ENCODE measurements at regions not wholly inside any gene's neighbourhood (a gene's known extent, or its start where the extent isn't known, plus 50 kb on each side); places are given as distances from the start of the nearest gene placed in this dataset.
"Not testable (repeated sequence)": the region's sequence is repeated elsewhere in the genome, so short reads cannot be mapped to it uniquely, and the experiment has no call there.

DNA sequence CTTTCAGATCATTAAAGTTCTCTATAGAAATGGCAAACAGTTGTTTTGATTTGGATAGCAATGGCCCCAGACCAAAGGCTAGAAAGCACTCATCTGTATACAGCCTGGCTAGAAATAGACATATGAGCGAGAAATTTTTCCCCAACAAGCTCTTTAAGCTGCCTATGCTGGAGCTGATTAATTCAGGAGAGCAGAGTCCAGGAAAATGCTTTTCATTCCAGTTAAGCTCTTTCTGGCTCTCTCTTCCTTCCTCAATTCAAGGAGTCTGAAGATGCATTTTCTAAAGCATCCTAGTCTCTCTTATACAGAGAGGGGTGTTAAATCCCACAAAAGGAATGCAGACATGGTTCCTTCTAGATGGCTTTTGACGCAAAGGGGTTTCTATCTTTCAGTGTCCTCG is 141.7 kb upstream of the RAI2 start:
- DNase-seq: no peak

DNA sequence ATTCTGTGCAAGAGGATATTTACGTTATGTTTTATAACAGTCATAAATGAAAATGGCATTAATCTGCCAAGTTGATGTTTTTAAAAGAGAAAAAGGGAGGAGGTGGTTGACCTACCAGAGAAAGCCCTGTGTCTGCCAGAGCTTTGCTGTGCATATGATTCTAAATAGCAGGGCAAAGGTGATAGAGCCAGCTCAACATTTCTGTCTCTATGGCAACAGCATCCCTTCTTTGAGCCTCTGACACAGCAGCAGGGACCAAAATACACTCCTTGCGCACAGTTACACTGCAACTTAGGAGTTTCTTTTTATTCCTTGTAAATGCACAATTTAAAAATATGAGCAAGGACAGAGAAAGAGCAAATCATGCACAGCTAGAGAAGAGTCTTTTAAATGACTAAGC is 133.3 kb upstream of the RAI2 start:
- DNase-seq: no peak

DNA sequence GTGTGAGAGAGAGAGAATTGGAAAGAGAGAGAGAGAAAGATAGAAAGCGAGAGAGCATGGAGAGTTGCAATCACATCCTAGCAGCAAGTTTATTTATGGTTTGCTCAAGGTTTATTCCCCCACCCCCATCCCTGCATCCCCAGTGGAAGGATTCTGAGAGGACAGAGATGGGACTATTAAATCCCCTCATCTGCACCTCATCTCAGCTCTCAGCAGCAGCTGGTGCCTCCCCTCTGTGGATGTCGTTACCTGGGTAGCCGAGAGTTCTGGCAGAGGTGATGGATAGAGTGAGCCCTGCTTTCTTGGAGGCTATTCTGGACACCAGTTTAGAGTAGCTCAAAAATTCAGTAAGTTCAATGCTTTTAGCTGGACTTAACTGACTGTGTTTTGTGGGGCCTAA is 132.0 kb upstream of the RAI2 start:
- no peak for DNase-seq

DNA sequence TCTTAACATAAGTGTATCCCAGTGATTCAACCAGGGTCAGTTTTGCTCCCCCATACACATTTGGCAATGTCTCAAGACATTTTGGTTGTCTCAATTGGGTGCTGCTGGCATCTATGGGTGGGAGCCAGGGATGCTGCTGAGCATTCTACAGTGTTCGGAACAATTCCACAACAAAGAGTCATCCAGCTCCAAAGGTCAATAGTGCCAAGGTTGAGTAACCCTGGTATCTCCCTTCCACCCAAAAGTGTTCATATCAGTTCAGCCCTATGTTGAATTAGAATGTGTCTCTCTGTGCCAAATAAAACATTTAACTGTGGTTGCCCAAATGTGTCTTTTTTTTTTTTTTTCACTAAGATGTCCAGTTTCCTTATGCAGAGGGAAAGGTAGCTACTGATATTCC is 129.4 kb upstream of the RAI2 start:
- DNase-seq: no peak

DNA sequence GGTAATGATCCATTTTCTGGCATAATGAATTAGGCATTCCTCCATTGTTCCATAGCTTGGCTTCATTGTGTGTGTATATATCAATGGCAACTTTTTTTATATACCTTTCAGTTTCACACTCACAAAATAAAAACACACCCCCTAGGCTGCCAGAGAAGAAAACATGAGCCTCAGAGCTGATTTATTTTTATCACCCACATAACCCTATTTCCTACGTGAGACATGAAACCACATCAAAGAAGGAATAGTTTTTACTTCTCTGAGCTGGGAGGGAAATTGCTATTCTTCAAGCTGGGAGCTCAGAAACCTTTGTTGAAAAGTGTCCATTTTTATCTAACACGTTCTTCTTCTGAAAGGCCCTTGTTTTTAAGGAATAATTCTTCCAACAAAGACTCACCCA is 126.7 kb upstream of the RAI2 start:
- DNase-seq: no peak

DNA sequence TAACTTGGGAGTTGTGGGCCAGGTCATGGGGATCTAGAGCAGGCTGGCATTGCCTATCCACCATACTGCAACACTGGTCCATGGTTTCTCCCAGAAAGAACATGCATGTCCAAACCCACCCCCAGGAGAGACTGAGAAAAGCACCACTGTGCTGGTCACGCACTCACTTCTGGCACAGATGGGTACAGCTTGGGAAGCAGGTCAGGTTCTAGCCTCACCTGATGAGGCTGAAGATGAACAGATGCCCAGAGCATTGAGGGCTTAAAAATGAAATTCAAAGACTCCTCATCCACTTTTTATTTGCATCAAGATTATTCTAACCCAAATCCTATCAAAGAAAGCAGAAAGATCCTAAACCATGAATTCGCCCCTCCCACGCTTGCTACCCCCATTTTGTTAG is 125.9 kb upstream of the RAI2 start:
- DNase-seq: no peak

DNA sequence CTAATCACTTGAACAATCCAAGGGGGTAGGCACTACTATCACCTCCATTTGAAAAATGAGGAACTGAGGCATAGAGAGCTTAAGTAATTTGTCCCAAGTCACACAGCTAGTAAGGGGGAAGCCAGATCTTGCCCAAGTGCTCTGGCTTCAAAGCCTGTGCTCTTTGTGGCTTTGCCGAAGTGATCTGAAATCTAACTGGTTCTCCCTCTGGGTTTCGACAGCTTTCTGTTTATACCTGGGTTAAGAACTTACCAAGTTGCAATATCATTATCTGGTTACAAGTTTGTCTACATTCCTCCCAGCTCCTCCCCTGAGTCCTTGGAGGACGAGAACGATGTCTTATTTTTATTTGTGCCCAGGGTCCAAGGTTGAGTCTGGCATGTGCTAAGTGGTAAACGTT is 125.3 kb upstream of the RAI2 start:
- no peak for DNase-seq

DNA sequence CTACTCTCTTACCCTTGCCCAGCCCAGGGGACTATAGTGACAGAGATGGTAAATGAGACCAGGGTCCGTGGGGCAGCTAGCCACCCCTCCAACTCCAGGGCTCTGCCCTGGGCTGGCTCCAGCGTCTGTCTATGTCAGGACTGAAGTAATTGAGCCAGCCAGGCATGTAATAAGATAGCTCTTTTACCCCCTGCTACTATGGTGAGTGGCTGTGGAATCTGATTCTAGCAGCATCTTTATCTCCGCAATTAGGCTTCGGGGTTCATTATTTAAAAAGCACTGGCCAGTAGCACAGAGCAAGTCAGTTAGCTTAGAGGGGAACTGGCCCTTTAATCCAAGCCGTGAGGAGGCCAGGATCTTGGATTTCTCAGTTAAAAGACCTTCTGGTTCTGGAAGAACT is 123.3 kb upstream of the RAI2 start:
- no peak for DNase-seq

DNA sequence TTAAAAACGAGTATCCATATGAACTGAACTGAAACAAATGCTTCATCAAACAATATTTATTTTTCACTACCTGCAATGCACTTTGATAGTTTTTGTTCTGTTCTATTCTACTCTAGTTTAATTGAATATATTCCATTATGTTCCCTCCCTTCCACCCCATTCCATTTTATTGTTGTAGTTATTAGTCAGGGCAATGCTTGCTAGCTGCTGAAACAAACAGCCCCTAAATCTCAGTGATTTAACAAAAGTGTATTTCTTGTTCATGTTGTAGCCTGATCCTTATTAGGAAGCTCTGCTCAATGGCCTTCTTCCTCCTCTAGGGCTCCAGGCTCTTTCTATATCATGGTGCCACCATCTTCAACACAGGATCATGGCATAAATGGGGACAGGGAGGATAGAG is 122.3 kb upstream of the RAI2 start:
- DNase-seq: no peak

DNA sequence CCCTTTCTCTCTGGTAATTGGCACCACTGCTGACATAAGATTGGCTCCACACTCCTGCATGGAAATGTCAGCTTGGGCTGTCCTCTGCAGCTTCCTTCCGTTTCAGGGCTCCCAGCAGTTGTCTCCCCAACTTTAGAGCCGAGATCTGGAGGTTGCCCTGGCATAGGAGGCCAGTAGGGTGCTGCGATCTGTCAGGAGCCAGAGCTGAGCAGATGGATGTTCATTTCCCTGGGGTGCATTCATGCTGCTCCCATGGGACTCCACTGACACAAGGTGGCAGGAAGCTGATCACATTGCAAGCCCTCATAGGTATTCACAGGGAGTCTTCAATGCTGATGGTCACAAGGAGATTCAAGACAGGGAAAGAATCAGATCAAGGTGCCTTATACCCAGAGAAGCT is 116.6 kb upstream of the RAI2 start:
- no peak for DNase-seq

DNA sequence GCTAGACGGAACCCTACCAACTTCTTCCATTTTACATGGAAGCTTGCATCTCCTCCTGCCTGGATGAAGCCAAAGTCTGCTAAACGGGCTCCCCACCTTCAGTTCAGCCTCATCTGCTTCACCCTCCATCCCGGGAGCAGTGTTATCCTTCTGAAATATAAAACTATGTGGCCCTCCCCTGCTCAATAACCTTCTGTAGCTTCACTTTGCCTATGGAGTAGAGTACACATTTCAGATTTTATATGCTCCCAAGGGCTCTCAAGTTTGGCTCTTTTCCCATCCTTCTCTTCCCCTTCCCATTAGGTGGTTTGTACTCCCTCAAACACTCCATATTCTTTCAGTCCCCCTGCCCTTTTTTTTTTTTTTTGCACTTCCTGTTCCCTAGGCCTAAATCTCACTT is 115.9 kb upstream of the RAI2 start:
- no peak for DNase-seq

DNA sequence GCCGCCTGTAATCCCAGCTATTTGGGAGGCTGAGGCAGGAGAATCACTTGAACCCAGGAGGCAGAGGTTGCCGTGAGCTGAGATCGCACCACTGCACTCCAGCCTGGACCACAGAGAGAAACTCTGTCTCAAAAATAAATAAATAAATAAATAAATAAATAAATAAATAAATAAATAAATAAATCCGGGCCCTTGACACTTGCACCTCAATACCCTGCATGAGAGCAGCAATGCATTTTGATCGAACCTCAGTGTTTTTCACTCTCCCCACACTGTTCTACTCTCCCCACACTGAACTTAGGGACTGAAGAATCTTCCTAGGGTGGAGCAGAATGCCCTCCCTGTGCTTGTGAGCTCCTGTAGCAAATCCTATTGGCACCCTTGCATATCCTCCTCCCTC is 114.3 kb upstream of the RAI2 start:
- DNase-seq: not testable (repeated sequence)

DNA sequence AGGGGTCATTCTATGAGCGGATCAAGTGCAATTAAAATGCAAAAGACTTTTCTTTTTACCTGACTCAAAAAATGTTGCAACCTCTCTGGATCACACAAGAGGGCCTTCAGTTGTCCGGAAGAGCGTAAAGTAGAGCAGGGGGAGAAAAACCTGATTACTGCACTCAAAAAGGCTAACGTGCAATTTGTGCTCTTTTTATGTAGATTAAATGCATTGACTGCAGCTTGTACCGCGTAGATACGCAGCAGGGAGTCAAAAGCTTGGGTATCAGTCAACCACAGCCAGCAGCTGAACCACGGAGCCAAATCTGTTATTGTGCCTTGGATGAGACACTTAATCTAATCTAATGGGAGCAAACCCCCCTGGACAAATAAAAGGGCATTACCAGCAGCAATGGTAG is 107.3 kb upstream of the RAI2 start:
- DNase-seq: no peak

DNA sequence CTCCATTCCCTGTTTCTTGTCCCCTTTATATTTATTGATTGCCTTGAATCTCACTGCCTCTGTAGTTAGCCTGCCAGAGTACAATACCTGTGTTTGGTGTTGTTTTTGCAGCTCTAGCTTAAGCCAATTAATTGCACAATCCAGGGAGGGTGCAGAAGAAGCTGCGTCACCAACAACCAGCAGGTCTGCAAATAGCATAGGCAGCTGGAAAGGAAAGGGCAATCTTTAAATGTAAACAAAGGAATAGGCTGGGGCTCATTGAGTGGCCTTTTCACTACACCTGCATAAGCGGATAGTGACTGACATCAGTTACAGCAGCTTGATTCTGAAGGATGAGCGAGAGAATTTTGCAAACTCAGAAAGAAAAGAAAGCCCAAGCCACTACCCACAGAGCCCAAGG is 106.8 kb upstream of the RAI2 start:
- DNase-seq: no peak

DNA sequence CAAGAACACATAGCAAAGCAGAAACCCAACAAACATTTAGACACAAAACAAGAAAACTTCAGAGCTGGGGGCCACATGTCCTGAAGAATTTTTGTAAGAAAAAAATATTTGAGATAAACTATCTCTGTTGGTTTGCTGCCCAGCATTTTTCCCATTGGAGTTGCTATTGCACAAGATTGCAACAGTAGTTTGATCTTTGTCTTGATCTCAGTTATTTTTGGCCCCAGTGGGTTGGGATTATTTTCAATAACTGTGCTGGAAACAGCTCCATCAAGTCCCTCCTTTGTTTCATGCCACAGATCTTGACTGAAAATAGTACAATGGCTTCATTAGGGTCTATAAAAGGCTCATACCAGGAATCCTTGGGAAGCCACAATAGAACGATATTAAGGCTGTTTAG is 103.8 kb upstream of the RAI2 start:
- no peak for DNase-seq

DNA sequence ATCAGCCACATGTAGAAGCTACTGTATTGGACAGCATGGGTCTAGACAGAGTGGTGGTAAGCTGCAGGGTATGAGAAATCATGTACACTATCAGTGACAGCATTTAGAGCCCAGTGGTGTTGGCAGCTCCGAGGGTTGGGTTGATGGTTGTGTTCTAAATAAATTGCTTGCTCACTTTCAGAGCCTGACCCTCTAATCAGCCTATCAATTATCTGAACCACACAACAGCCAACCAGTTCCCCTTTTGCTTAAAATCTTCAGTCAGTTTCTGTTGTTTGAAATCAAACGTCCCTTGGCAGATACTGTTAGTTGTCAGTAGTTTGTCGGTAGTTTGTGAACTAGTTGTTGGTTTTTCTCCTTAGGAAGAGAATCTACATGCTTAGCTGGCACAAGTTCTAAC is 99.8 kb upstream of the RAI2 start:
- no peak for DNase-seq

DNA sequence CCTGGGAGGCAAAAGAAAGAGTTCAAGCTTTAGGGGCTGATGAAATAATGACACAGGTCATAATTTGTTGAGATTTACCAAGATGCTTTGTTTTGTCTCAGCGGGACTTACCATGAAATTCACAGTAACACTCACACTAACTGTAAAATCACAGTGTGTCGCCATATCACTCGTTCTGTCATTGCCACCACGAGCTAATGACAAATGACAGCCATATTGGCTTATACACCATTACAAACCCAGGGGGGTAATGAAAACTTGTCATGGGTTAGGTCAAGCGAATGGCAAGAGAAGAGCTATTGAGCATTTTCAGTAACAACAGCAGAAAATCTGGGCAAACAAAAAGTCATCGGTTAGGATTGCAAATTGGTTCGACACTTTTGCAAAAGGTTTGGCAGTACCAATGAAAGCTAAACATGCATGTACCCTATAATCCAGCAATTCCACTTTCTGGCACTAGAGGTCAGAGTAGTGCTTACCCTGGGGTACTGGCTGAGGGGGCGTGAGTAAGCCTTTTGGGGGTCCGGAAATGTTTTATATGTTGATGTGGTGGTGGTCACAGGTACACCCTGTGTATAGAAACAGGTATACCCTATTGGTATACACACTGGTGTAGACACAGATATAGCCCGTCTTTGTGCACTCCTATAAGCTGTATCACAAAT is 83.9 kb upstream of the RAI2 start:
- DNase-seq: no peak

DNA sequence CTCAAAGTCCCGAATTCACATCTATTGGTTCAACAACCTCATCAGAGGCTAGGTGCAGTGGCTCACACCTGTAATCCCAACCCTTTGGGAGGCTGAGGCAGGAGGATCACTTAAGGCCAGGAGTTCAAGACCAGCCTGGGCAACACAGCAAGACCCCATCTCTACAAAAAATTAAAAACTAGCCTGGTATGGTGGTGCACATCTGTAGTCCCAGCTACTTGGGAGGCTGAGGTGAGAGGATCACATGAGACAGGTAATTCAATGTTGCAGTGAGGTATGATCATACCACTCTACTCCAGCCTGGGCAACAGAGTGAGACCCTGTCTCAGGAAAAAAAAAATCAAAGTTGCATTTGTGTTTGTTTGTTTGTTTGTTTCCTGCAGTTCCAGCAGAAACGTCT is 80.1 kb upstream of the RAI2 start:
- not testable (repeated sequence) for DNase-seq

DNA sequence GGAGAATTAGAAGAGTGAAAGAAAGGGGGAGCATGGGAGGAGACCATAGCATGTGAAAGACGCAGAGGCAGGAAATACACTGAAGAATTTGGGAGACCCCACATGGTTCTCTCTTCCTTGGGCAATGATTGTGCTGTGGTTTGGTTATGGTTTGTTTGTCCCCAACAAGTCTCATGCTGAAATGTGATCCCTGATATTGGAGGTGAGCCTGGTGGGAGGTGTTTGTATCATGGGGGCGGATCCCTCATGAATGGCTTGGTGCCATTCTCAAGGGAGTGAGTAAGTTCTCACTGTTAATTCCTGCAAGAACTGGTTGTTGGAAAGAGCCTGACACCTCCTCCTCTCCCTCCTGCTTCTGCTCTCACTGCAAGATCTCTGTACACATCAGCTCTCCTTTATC is 78.6 kb upstream of the RAI2 start:
- no peak for DNase-seq

DNA sequence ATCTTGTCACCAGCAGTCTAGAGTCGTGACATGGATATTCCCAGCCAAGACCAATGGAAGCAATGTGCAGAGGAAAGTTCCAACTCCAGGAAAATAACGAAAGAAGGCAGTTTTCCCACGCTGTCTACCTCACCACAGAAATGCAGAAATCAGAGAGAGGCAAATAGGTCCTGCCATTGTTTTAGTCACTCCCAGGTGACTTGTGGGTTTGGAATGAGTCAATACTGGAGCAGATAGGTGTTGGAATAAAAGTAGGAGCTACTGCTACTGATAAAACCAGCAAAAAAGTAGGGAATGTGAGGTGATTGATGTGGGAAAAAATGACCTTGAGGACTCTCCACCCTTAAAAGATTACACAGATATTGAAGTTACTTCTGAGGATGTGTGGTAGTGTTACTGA is 72.8 kb upstream of the RAI2 start:
- DNase-seq: no peak

DNA sequence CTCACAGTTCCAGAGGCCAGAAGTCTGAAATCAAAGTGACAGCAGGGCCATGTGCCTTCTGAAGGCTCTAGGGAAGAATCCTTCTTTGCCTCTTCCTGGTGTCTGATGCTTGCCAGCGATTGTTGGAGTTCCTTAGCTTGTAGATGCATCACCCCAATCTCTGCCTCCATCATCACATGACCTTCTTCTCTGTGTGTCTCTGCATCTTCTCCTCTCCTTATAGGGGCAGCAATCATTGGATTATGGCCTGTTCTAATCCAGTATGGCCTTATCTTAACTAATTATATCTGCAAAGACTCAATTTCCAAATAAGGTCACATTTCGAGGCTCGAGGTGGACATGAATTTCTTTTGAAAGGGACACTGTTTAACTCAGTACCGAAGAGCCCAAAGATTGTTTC is 71.7 kb upstream of the RAI2 start:
- no peak for DNase-seq

DNA sequence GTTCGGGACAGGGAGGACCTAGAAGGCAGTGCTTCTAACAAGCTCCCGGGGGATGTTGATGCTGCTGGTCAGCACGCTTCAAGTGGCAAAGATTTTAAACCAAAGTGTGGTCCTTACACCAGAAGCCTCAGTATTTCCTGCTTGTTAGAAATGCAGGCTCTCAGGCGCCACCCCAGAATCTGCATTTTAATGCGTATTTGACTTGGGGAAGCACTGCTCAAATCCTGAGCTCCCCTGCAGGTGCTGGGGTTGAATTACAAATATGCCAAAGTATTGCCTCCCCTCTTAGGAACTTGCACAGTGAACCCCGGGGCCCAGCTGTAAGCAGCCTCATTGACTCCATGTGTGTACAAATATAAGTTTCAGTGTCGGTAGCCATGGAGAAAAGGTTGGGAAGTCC is 70.8 kb upstream of the RAI2 start:
- DNase-seq: no peak

DNA sequence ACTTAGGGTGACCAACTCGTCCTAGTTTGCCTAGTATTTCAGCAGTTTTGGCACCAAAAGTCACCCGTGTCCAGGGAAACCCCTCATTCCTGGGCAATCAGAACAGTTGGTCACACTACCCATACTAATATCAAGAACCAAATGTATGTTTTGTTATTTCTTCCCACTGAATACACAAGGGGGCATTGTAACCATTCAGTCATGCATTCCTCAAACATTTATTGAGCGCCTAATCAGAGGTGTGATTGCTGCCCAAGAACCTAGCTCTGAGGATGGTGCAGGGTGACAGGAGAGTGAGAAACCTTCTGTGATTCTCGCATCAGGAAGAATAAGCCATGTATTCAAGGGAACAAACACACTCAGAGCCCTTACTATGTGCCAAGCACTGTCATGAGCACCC is 69.8 kb upstream of the RAI2 start:
- no peak for DNase-seq

DNA sequence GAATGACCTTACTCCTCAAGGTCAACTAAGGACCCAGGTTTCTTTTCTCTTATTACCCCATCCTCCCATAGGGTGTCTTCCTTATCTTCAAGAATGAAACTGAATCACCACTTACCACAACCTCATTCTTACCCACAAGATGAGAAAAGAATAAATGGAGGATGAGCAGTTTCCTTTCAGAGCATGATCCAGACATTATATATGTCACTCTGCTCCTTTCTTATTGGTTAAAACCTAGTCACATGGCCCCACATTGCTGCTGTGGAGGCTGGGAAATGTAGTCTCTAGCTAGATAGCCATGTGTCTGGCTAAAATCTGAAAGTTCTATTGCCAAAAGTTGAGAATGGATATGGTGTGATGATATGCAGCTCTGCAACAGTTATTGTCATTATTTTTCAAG is 62.4 kb upstream of the RAI2 start:
- no peak for DNase-seq

DNA sequence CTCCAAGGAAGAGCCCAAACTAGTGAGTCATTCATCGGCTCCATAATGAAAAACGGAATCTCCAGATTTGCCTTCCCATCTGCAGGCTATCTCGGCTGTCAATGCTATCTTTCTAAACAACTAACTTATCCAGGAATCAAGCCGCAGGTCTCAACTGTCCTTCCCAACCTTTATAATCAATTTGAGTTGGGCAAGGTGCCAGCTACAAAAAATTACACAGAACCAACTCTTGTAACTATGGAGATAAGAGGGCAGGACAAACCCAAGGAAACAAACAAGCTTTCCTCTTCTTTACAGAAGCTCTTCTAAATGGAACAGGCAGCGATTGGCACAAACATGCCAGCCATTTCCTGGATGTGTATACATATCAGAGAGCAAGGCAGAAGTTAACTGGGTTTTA is 61.2 kb upstream of the RAI2 start:
- DNase-seq: no peak

DNA sequence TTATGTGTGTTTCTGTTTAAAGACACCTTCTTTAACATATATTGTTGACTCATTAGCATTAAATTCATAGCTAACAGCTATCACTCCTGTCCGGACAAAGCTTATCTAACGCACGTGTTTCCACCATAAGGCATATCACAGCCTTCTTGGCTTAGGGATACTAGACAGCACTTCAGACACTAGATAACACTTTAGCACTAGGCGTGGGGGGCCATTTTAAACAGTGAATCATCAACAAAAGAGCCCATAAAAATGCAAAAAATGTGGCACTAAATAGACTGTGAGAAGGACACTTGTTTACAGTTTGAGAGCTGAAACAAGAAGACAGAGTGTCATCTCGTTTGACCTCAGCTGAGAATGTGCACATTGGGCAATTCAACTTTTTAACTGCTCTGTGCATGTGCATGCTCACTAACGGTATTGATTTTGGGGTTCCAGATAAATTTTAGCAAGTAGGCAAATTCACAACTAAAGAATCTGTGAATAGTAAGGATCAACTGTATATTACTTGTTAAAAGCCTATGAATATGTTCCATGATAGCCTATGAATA is 58.9 kb upstream of the RAI2 start:
- no peak for DNase-seq
